T-cell (primary cell): ENCODE measurements at regions not wholly inside any gene's neighbourhood (a gene's known extent, or its start where the extent isn't known, plus 50 kb on each side); places are given as distances from the start of the nearest gene placed in this dataset.
"Not testable (repeated sequence)": the region's sequence is repeated elsewhere in the genome, so short reads cannot be mapped to it uniquely, and the experiment has no call there.

Experiments used
- ATAC-seq, 4 experiments: fragments of 200-7000 bp in 3 of 4; fragments of 150-1000 bp in 1 of 4; cut with Tn5 transposase; replicated peaks in 1 of 4; 1 replicate in 3 of 4; 2 replicates in 1 of 4; pipeline ENCODE4 v1.10.0; 2021; ENCODE audit warnings: moderate library complexity in 3 of 4, mild to moderate bottlenecking in 2 of 4, moderate number of reproducible peaks in 1 of 4
- CTCF ChIA-PET, 2 donors: fragments of 300-600 bp; sonication (Branson Sonifier 250); formaldehyde crosslinking; loops; one replicate each; lab custom pipeline; 2022; ENCODE audit warnings: antibody characterized with exemption in 2 of 2; lab: Charles Lee
- POLR2A ChIA-PET, 2 donors: fragments of 300-600 bp; sonication (Branson Sonifier 250); formaldehyde crosslinking; loops; one replicate each; lab custom pipeline; 2022; ENCODE audit warnings: antibody characterized with exemption in 2 of 2; lab: Charles Lee
- DNase-seq, 35 experiments: peaks; one replicate each; pipeline versions ENCODE4 v3.0.0 to v3.0.0-alpha.2; 2013 to 2023
- H3K27ac ChIP-seq: one replicate; pipeline ENCODE4 v1.5.1; 2013; ENCODE audit warnings: low read length
- H3K27me3 ChIP-seq, 2 experiments: replicated peaks in 1 of 2; 1 replicate in 1 of 2; 2 replicates in 1 of 2; pipeline versions ENCODE4 v1.6.1 to v1.7.0; 2013; ENCODE audit warnings: low read length in 1 of 2, mixed read lengths in 1 of 2; ENCODE audit not compliant: control insufficient read depth in 2 of 2, insufficient read depth in 2 of 2; ENCODE audit errors: extremely low read depth in 1 of 2
- H3K36me3 ChIP-seq, 2 donors: 1 replicate in 1 of 2; 2 replicates in 1 of 2; pipeline versions ENCODE4 v1.6.1 to v1.7.0; 2013; ENCODE audit warnings: low read length in 1 of 2; ENCODE audit not compliant: control insufficient read depth in 2 of 2, insufficient read depth in 1 of 2; ENCODE audit errors: extremely low read depth in 1 of 2
- H3K4me1 ChIP-seq, 2 experiments: 1 replicate in 1 of 2; 2 replicates in 1 of 2; pipeline versions ENCODE4 v1.6.1 to v1.7.0; 2013; ENCODE audit warnings: low read length in 2 of 2, mixed read lengths in 1 of 2; ENCODE audit not compliant: insufficient read depth in 2 of 2, control insufficient read depth in 1 of 2; ENCODE audit errors: extremely low read depth in 1 of 2
- H3K4me3 ChIP-seq, 2 donors: 1 replicate in 1 of 2; 2 replicates in 1 of 2; pipeline versions ENCODE4 v1.5.1 to v1.7.0; 2013; ENCODE audit warnings: mild to moderate bottlenecking in 2 of 2, low read length in 1 of 2, moderate library complexity in 1 of 2; ENCODE audit not compliant: control insufficient read depth in 1 of 2; ENCODE audit errors: extremely low read depth in 1 of 2
- H3K9me3 ChIP-seq: 2 replicates; pipeline ENCODE4 v1.7.0; 2013
- H3K27ac Mint-ChIP-seq, 2 donors: one replicate each; pipeline ENCODE4 v1.8.0; 2020 to 2021; ENCODE audit warnings: mild to moderate bottlenecking in 2 of 2, mixed read lengths in 2 of 2
- H3K27me3 Mint-ChIP-seq, 2 donors: one replicate each; pipeline ENCODE4 v1.8.0; 2021 to 2022; ENCODE audit warnings: mixed read lengths in 2 of 2
- H3K36me3 Mint-ChIP-seq: one replicate; pipeline ENCODE4 v1.8.0; 2021; ENCODE audit warnings: mixed read lengths
- H3K4me1 Mint-ChIP-seq, 3 donors: one replicate each; pipeline ENCODE4 v1.8.0; 2020 to 2022; ENCODE audit warnings: mixed read lengths in 3 of 3, mild to moderate bottlenecking in 1 of 3
- H3K4me3 Mint-ChIP-seq, 3 donors: one replicate each; pipeline ENCODE4 v1.8.0; 2020 to 2022; ENCODE audit warnings: mild to moderate bottlenecking in 3 of 3, mixed read lengths in 3 of 3, moderate library complexity in 3 of 3
- H3K9me3 Mint-ChIP-seq, 3 donors: one replicate each; pipeline ENCODE4 v1.8.0; 2020 to 2022; ENCODE audit warnings: mixed read lengths in 3 of 3
- WGBS: methylation state at CpG from one replicate; pipeline ENCODE4 v1.1.5; 2013; ENCODE audit warnings: missing lambda C conversion rate; ENCODE audit not compliant: insufficient coverage; 5-methylcytosine and 5-hydroxymethylcytosine counted together

DNA sequence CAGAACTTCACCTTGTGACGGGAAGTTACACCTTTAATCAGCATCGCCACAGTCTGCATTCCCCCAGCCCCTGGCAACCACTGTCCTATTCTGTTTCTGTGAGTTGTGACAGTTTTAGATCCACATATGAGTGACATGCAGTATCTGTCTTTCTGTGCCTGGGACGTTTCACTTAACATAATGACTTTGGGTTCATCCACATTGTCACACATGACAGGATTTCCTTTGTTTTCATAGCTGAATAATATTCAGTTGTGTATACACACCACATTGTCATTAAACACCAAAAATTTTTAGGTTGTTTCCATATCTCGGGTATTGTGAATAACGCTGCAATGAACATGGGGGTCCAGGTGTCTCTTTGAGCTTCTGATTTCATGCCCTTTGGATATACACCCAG is 62.6 kb upstream of the BDH1 start:
- H3K4me1 ChIP-seq, H3K4me3 Mint-ChIP-seq, H3K4me3 ChIP-seq, DNase-seq, POLR2A ChIA-PET, H3K27me3 Mint-ChIP-seq, H3K27me3 ChIP-seq, H3K27ac Mint-ChIP-seq, H3K27ac ChIP-seq, ATAC-seq, CTCF ChIA-PET, H3K9me3 ChIP-seq: not testable (repeated sequence)
- H3K4me1 Mint-ChIP-seq = peaks cover 6 to 11% (median 9%) of the 10 kb centered on the region in 3 donors
- peaks cover 67% of the 10 kb centered on the region for H3K36me3 Mint-ChIP-seq
- no CpG with 5 or more reads among the region's 5 CpGs for WGBS
- peaks cover 14 to 43% of the 10 kb centered on the region in 2 donors for H3K36me3 ChIP-seq
- H3K9me3 Mint-ChIP-seq = peaks cover 0 to 20% (median 5%) of the 10 kb centered on the region in 3 donors

DNA sequence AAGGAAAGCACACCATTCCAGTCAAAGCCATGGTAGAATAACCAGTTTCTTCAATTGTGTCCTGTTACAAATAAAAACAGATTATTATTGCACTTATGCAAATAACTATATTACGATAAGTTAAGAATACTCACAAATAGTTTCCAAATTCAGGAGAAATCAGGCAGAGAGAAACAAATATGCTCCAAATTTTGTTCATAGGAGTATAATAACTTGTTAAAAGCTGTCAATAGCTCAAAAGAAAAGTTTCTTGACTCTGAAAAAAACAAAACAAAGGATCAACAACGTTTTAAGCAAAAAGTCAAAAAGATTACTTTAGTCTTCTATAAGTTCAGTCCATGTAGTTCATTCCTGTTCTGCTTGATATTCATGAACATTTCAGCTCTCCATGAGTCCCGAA is 59.7 kb upstream of the BDH1 start:
- no peak overlapping the region for H3K4me3 ChIP-seq
- ATAC-seq (no peak), DNase-seq (no peak)
- ChIA-PET POLR2A (no interaction called here), CTCF (interaction anchor here in 1 of 2 donors (4.0 kb wide), 1 partner anchor 16 kb away, joined by 18 read pairs; no protein-coding TSS in a partner anchor)
- Mint-ChIP-seq H3K36me3 (peaks cover 67% of the 10 kb centered on the region), H3K4me1 (peaks cover 21 to 25% (median 24%) of the 10 kb centered on the region in 3 donors), H3K4me3 (no peak overlapping the region), H3K9me3 (peaks cover 0 to 20% (median 5%) of the 10 kb centered on the region in 3 donors), H3K27ac (no peak overlapping the region), H3K27me3 (no peaks in the 10 kb centered on the region)
- H3K9me3 ChIP-seq = no peaks in the 10 kb centered on the region
- 86% methylated on average over 1 of the region's 3 CpGs for WGBS
- peaks cover 10 to 42% of the 10 kb centered on the region in 2 donors for H3K36me3 ChIP-seq
- H3K4me1 ChIP-seq = peaks cover 15 to 18% of the 10 kb centered on the region in 2 experiments
- no peak overlapping the region for H3K27ac ChIP-seq
- H3K27me3 ChIP-seq = no peaks in the 10 kb centered on the region

DNA sequence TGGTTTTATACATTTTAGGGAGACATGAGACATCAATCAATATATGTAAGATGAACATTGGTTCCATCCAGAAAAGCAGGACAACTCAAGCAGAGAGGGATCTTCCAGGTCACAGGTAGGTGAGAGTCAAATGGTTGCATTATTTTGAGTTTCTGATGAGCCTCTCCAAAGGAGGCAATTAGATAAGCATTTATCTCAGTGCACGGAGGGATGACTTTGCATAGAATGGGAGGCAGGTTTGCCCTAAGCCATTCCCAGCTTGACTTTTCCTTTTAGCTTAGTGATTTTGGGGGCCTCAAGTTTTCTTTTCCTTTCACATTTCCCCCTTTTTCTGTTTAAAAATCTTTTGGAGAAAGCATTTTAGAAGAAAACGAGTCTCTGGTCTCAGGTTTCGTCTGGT is 58.4 kb upstream of the BDH1 start:
- Mint-ChIP-seq H3K4me1 (peaks cover 21 to 30% (median 29%) of the 10 kb centered on the region in 3 donors), H3K9me3 (peaks cover 0 to 20% (median 5%) of the 10 kb centered on the region in 3 donors), H3K27ac (peak overlapping the region; percentile 92 to 94), H3K36me3 (peaks cover 71% of the 10 kb centered on the region)
- Histone ChIP-seq H3K36me3 (peaks cover 10 to 33% of the 10 kb centered on the region in 2 donors), H3K4me1 (peaks cover 15 to 18% of the 10 kb centered on the region in 2 experiments), H3K27ac (peak overlapping the region; percentile 29)
- H3K4me3 Mint-ChIP-seq, H3K9me3 ChIP-seq, H3K4me3 ChIP-seq, H3K27me3 Mint-ChIP-seq, H3K27me3 ChIP-seq, DNase-seq, POLR2A ChIA-PET, ATAC-seq: not testable (repeated sequence)
- WGBS = no CpG with 5 or more reads among the region's 3 CpGs
- CTCF ChIA-PET = interaction anchor here in 1 of 2 donors (4.0 kb wide), 1 partner anchor 15 kb away, joined by 18 read pairs; no protein-coding TSS in a partner anchor

DNA sequence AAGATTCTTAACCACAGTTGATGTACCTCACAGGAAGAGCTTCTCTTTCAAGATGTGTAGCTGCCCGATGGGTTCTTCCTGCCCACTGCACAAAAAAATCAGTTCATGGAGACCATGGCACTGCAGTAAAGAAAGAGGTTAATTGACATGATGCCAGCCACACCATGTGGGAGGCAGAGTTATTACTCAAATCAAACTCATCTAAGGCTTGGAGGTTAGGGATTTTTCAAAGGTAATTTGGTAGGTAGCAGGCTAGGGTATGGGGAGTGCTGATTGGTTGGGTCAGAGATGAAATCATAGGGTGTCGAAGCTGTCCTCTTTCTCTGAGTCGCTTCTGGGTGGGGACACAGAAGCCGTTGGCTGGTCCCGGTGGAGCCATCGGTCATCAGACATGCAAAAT is 57.4 kb upstream of the BDH1 start:
- Histone ChIP-seq H3K4me1 (peaks cover 15 to 18% of the 10 kb centered on the region in 2 experiments), H3K27ac (peak overlapping the region; percentile 63), H3K27me3 (no peaks in the 10 kb centered on the region), H3K9me3 (no peaks in the 10 kb centered on the region), H3K4me3 (no peak overlapping the region), H3K36me3 (peaks cover 14 to 33% of the 10 kb centered on the region in 2 donors)
- peak in 33 of 35 experiments; percentile 22 to 82 (median 61) for DNase-seq
- Mint-ChIP-seq H3K4me3 (peak overlapping the region; percentile 0 to 30 (median 7)), H3K27ac (peak overlapping the region; percentile 92 to 94), H3K36me3 (peaks cover 65% of the 10 kb centered on the region), H3K9me3 (peaks cover 0 to 20% (median 5%) of the 10 kb centered on the region in 3 donors), H3K4me1 (peaks cover 21 to 32% (median 30%) of the 10 kb centered on the region in 3 donors), H3K27me3 (no peaks in the 10 kb centered on the region)
- ChIA-PET CTCF (interaction anchor here (0.6 to 4.0 kb wide), 8 partner anchors 8 to 1719 kb away, joined by 3 to 18 read pairs (median 4); no protein-coding TSS in a partner anchor), POLR2A (interaction anchor here in 1 of 2 donors (0.7 kb wide), 2 partner anchors 196 to 341 kb away, joined by 9 to 11 read pairs; no protein-coding TSS in a partner anchor)
- peak; percentile 89 to 98 (median 96) for ATAC-seq
- WGBS = no CpG with 5 or more reads among the region's 6 CpGs

DNA sequence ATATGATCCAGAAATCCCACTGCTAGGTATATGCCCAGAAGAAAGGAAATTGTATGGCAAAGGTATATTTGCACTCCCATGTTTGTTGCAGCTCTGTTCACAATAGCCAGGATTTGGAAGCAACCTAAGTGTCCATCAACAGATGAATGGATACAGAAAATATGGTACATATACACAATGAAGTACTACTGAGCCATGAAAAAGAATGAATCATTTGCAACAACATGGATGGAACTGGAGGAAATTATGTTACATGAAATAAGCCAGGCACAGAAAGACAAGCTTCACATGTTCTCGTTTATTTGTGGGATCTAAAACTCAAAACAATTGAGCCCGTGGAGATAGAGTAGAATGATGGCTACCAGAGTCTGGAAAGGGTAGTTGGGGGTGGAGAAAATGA is 55.5 kb upstream of the BDH1 start:
- peaks cover 65% of the 10 kb centered on the region for H3K36me3 Mint-ChIP-seq
- Histone ChIP-seq H3K4me3 (no peak overlapping the region), H3K36me3 (peaks cover 4 to 44% of the 10 kb centered on the region in 2 donors), H3K4me1 (peaks cover 15 to 18% of the 10 kb centered on the region in 2 experiments), H3K27me3 (no peaks in the 10 kb centered on the region), H3K27ac (no peak overlapping the region), H3K9me3 (no peaks in the 10 kb centered on the region)
- CTCF ChIA-PET = interaction anchor here in 1 of 2 donors (1.4 kb wide), 1 partner anchor 12 kb away, joined by 3 read pairs; no protein-coding TSS in a partner anchor
- H3K27ac Mint-ChIP-seq = peak overlapping the region; percentile 50 to 83
- POLR2A ChIA-PET = no interaction called here
- H3K27me3 Mint-ChIP-seq = no peaks in the 10 kb centered on the region
- no peak for ATAC-seq
- WGBS = no CpG with 5 or more reads among the region's 2 CpGs
- H3K9me3 Mint-ChIP-seq = peaks cover 0 to 16% (median 5%) of the 10 kb centered on the region in 3 donors
- no peak overlapping the region for H3K4me3 Mint-ChIP-seq
- peaks cover 21 to 32% (median 30%) of the 10 kb centered on the region in 3 donors for H3K4me1 Mint-ChIP-seq
- DNase-seq = no peak

DNA sequence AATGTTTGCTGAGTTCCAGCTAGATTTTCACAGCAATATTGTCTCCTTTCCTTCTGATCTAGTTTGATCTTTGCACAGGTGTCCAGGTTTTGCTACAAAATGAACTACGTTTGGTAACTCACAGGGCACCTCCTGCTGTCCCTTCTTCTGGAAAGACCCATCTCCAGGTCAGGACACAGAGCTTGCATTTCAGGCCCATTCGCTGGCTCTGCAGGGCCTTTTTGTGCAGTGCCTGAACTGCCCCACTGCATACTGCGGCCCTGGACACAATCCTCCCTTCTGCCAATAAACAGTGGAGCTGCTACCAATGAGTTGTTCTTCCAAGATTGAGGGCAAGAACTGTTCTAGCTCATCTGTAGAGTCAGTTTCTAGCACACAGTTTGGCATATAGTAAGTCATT is 50.7 kb upstream of the BDH1 start:
- POLR2A ChIA-PET = no interaction called here
- peaks cover 4 to 29% of the 10 kb centered on the region in 2 donors for H3K36me3 ChIP-seq
- ATAC-seq (no peak), DNase-seq (no peak)
- no peaks in the 10 kb centered on the region for H3K27me3 ChIP-seq
- no peak overlapping the region for H3K4me3 ChIP-seq
- H3K9me3 Mint-ChIP-seq = no peaks in the 10 kb centered on the region
- no peaks in the 10 kb centered on the region for H3K9me3 ChIP-seq
- H3K27me3 Mint-ChIP-seq = no peaks in the 10 kb centered on the region
- WGBS = 100% methylated on average over 2 of the region's 3 CpGs
- H3K36me3 Mint-ChIP-seq = peaks cover 33% of the 10 kb centered on the region
- no peaks in the 10 kb centered on the region for H3K4me1 ChIP-seq
- no peak overlapping the region for H3K4me3 Mint-ChIP-seq
- H3K4me1 Mint-ChIP-seq = peaks cover 4 to 15% (median 12%) of the 10 kb centered on the region in 3 donors
- H3K27ac Mint-ChIP-seq = no peak overlapping the region
- CTCF ChIA-PET = no interaction called here
- H3K27ac ChIP-seq = no peak overlapping the region
